Astrocyte (in vitro differentiated cells and primary cell): ENCODE measurements at regions not wholly inside any gene's neighbourhood (a gene's known extent, or its start where the extent isn't known, plus 50 kb on each side); places are given as distances from the start of the nearest gene placed in this dataset.

ENCODE experiments used
- DNase-seq: peaks from one replicate; pipeline ENCODE4 v3.0.0-alpha.2; 2010; ENCODE audit warnings: low read depth
- FAIRE-seq: peaks from 2 replicates; lab custom pipeline; 2011; peaks lifted over from hg19 to GRCh38; lab: Jason Lieb, UNC
- H2AFZ ChIP-seq: 2 replicates; pipeline ENCODE4 v1.6.0; 2012; ENCODE audit warnings: low read depth, low read length, inconsistent platforms
- H3K27ac ChIP-seq: 2 replicates; pipeline ENCODE4 v1.5.1; 2011; ENCODE audit warnings: low read depth, low read length, inconsistent platforms
- H3K27me3 ChIP-seq: 2 replicates; pipeline ENCODE4 v1.6.0; 2011; ENCODE audit warnings: low read length, inconsistent platforms; ENCODE audit not compliant: insufficient read depth
- H3K36me3 ChIP-seq: 2 replicates; pipeline ENCODE4 v1.5.1; 2011; ENCODE audit warnings: low read length, inconsistent platforms; ENCODE audit not compliant: insufficient read depth
- H3K4me1 ChIP-seq: 2 replicates; pipeline ENCODE4 v1.5.1; 2011; ENCODE audit warnings: low read length, inconsistent platforms; ENCODE audit not compliant: insufficient read depth
- H3K4me2 ChIP-seq: 2 replicates; pipeline ENCODE4 v1.6.0; 2012; ENCODE audit warnings: low read length, inconsistent platforms
- H3K4me3 ChIP-seq: 2 replicates; pipeline ENCODE4 v1.5.1; 2011; ENCODE audit warnings: low read depth, mild to moderate bottlenecking, low read length, inconsistent platforms; ENCODE audit not compliant: insufficient read depth
- H3K79me2 ChIP-seq: 2 replicates; pipeline ENCODE4 v1.6.0; 2012; ENCODE audit warnings: mild to moderate bottlenecking, low read length, inconsistent platforms; ENCODE audit not compliant: insufficient read depth
- H3K9ac ChIP-seq: 2 replicates; pipeline ENCODE4 v1.6.0; 2012; ENCODE audit warnings: mild to moderate bottlenecking, low read length, inconsistent platforms
- H3K9me3 ChIP-seq: 2 replicates; pipeline ENCODE4 v1.5.1; 2012; ENCODE audit warnings: low read depth, mild to moderate bottlenecking, low read length, inconsistent platforms; ENCODE audit not compliant: insufficient read depth
- H4K20me1 ChIP-seq: 2 replicates; pipeline ENCODE4 v1.6.0; 2012; ENCODE audit warnings: low read length, inconsistent platforms; ENCODE audit not compliant: insufficient read depth
- H3K27ac Mint-ChIP-seq: one replicate; pipeline ENCODE4 v1.8.0; 2021; ENCODE audit warnings: mild to moderate bottlenecking, mixed read lengths; ENCODE audit not compliant: unreplicated experiment
- H3K27me3 Mint-ChIP-seq: one replicate; pipeline ENCODE4 v1.8.0; 2021; ENCODE audit warnings: low read depth, mixed read lengths; ENCODE audit not compliant: unreplicated experiment
- H3K36me3 Mint-ChIP-seq: one replicate; pipeline ENCODE4 v1.8.0; 2021; ENCODE audit warnings: low read depth, mixed read lengths; ENCODE audit not compliant: unreplicated experiment
- H3K4me1 Mint-ChIP-seq: one replicate; pipeline ENCODE4 v1.8.0; 2021; ENCODE audit warnings: low read depth, mixed read lengths; ENCODE audit not compliant: unreplicated experiment
- H3K4me3 Mint-ChIP-seq: one replicate; pipeline ENCODE4 v1.8.0; 2021; ENCODE audit warnings: mild to moderate bottlenecking, moderate library complexity, mixed read lengths; ENCODE audit not compliant: unreplicated experiment
- H3K9me3 Mint-ChIP-seq: one replicate; pipeline ENCODE4 v1.8.0; 2021; ENCODE audit warnings: mild to moderate bottlenecking, mixed read lengths; ENCODE audit not compliant: unreplicated experiment
- EZH2 ChIP-seq: IDR thresholded peaks from 2 replicates; pipeline ENCODE4 v1.6.1; 2012; ENCODE audit warnings: mild to moderate bottlenecking, low read length, inconsistent platforms; ENCODE audit not compliant: insufficient read depth
- TF ChIP-seq, protein P1 (sequence below): IDR thresholded peaks from 2 replicates; pipeline ENCODE4 v1.5.1; 2011; ENCODE audit warnings: low read depth, mild to moderate bottlenecking, inconsistent platforms, low read length, moderate library complexity; ENCODE audit not compliant: insufficient read depth

DNA sequence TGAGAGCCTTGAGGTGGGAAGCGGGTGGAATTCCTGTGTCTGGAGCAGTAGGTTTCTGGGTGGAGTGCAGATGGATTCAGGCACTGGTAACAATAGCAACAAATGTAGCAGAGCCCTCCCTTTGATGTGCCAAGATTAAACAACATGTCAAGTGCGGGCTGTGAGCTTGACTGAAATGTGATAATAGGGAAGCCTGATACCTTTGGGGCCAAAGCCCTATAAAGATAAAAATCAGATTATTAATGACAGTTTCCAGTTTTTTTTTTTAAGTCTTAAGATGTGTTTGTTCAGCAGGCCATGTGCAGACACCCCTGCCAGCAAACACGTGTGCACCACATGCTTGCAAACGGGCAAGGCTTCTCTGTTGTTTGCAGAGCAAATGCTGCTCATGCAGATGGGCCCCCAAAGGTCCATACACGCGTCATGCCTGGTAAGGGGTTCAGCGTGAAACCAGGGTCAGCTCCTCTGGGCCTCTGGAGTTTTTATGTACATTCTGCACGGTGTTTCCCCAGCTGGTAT, 193.2 kb downstream of the GADD45G start:
- Histone ChIP-seq H3K4me1 (no peaks in the 10 kb centered on the region), H3K9ac (no peak overlapping the region), H3K9me3 (no peaks in the 10 kb centered on the region), H3K4me2 (no peak overlapping the region), H3K79me2 (no peaks in the 10 kb centered on the region), H3K27ac (no peak overlapping the region), H3K27me3 (no peaks in the 10 kb centered on the region), H3K4me3 (no peak overlapping the region), H2AFZ (no peak overlapping the region), H4K20me1 (no peaks in the 10 kb centered on the region), H3K36me3 (no peaks in the 10 kb centered on the region)
- H3K27ac Mint-ChIP-seq: no peak overlapping the region
- H3K27me3 Mint-ChIP-seq: peaks cover 66% of the 10 kb centered on the region
- H3K36me3 Mint-ChIP-seq: no peaks in the 10 kb centered on the region
- no peak for DNase-seq
- H3K4me3 Mint-ChIP-seq: no peak overlapping the region
- no peak for TF ChIP-seq EZH2
- TF ChIP-seq, protein P1, sequence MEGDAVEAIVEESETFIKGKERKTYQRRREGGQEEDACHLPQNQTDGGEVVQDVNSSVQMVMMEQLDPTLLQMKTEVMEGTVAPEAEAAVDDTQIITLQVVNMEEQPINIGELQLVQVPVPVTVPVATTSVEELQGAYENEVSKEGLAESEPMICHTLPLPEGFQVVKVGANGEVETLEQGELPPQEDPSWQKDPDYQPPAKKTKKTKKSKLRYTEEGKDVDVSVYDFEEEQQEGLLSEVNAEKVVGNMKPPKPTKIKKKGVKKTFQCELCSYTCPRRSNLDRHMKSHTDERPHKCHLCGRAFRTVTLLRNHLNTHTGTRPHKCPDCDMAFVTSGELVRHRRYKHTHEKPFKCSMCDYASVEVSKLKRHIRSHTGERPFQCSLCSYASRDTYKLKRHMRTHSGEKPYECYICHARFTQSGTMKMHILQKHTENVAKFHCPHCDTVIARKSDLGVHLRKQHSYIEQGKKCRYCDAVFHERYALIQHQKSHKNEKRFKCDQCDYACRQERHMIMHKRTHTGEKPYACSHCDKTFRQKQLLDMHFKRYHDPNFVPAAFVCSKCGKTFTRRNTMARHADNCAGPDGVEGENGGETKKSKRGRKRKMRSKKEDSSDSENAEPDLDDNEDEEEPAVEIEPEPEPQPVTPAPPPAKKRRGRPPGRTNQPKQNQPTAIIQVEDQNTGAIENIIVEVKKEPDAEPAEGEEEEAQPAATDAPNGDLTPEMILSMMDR: no peak
- no peak for FAIRE-seq
- H3K4me1 Mint-ChIP-seq: no peaks in the 10 kb centered on the region
- no peaks in the 10 kb centered on the region for H3K9me3 Mint-ChIP-seq

DNA sequence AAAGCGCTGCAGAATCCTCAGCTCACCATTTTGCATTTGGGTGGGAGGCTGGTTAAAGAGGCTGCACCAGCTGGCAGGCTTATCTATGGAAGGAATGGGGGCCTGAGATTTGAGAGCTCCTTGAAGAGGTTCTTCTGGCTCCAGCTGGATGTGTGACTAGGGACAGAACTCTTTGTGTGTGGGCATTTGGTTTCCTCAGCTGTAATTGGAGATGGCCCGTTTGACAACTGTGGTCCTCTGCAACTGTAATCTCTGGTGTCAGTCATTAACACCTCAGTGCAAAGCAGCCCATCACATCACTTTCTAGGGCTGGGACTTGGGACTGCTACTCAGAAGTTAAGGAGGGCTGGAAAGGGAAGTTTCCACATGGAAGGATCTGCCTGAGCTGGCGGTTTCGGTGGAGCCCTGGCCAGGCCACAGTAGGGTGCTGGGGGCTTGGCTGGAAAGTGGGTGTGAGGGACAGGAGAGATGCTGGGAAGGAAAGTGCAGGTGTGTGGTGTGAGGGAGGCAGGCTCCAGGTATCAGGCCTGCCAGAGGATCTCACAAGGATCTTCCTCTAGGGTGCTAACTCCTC, 193.8 kb downstream of the GADD45G start:
- Histone ChIP-seq H3K27ac (no peak overlapping the region), H3K27me3 (no peaks in the 10 kb centered on the region), H3K4me2 (no peak overlapping the region), H3K4me3 (no peak overlapping the region), H2AFZ (no peak overlapping the region), H3K36me3 (no peaks in the 10 kb centered on the region), H3K9ac (no peak overlapping the region), H4K20me1 (no peaks in the 10 kb centered on the region), H3K4me1 (no peaks in the 10 kb centered on the region), H3K79me2 (no peaks in the 10 kb centered on the region), H3K9me3 (no peaks in the 10 kb centered on the region)
- no peak overlapping the region for H3K4me3 Mint-ChIP-seq
- no peaks in the 10 kb centered on the region for H3K36me3 Mint-ChIP-seq
- H3K27me3 Mint-ChIP-seq: peaks cover 65% of the 10 kb centered on the region
- TF ChIP-seq, protein P1: no peak
- no peak for TF ChIP-seq EZH2
- DNase-seq: no peak
- no peak overlapping the region for H3K27ac Mint-ChIP-seq
- H3K4me1 Mint-ChIP-seq: no peaks in the 10 kb centered on the region
- FAIRE-seq: no peak
- no peaks in the 10 kb centered on the region for H3K9me3 Mint-ChIP-seq

DNA sequence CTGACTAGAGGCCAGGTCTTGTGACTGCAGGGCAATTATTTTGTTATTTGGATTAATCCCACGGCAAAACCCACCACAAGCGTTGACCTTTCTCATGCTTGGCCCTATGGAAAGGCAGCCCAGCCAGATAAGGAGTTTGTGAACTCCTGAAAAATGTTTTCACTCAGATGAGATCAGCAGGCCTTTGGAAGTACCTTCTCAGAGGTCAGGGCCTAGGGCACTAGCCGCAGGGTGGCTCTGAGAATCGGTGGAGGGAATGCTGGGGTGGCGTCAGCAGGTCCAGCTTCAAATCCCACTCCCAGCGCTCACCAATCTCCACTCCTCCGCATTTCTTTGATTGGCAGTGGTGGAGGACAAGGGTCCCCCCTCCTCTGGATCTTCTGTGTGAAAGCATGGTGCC, 194.4 kb downstream of the GADD45G start:
- Histone ChIP-seq H3K4me1 (no peaks in the 10 kb centered on the region), H3K4me3 (no peak overlapping the region), H3K79me2 (no peaks in the 10 kb centered on the region), H3K4me2 (no peak overlapping the region), H2AFZ (no peak overlapping the region), H3K9ac (no peak overlapping the region), H3K27ac (no peak overlapping the region), H3K27me3 (no peaks in the 10 kb centered on the region), H4K20me1 (no peaks in the 10 kb centered on the region), H3K36me3 (no peaks in the 10 kb centered on the region), H3K9me3 (no peaks in the 10 kb centered on the region)
- no peaks in the 10 kb centered on the region for H3K36me3 Mint-ChIP-seq
- no peaks in the 10 kb centered on the region for H3K4me1 Mint-ChIP-seq
- FAIRE-seq (no peak), DNase-seq (no peak)
- H3K27me3 Mint-ChIP-seq: peaks cover 66% of the 10 kb centered on the region
- H3K9me3 Mint-ChIP-seq: no peaks in the 10 kb centered on the region
- no peak overlapping the region for H3K27ac Mint-ChIP-seq
- no peak overlapping the region for H3K4me3 Mint-ChIP-seq
- TF ChIP-seq, protein P1: no peak
- no peak for TF ChIP-seq EZH2
